ENCODE measurements at regions not wholly inside any gene's neighbourhood (a gene's known extent, or its start where the extent isn't known, plus 50 kb on each side); places are given as distances from the start of the nearest gene placed in this dataset.
"Not testable (repeated sequence)": the region's sequence is repeated elsewhere in the genome, so short reads cannot be mapped to it uniquely, and the experiment has no call there.

DNA sequence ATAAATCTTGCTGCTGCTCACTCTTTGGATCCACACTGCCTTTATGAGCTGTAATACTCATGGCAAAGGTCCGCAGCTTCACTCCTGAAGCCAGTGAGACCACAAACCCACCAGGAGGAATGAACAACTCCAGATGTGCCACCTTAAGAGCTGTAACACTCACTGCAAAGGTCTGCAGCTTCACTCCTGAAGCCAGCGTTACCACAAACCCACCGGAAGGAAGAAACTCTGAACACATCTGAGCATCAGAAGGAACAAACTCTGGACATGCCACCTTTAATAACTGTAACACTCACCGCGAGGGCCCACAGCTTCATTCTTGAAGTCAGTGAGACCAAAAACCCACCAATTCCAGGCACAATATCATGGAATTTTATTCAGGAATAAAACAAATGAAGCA lies 1635.9 kb upstream of the SLC39A10 start:
- DNase-seq: not testable (repeated sequence)

DNA sequence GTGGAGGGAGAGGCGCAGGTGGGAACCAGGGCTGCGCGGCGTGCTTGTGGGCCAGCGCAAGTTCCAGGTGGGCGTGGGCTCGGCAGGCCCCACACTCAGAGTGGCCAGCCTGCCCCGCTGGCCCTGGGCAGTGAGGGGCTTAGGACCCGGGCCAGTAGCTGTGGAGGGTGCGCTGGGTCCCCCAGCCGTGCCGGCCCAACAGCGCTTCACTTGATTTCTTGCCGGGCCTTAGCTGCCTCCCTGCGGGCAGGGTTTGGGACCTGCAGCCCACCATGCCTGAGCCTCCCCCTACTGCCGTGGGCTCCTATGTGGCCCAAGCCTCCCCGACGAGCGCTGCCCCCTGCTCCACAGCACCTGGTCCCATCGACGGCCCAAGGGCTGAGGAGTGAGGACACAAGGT lies 1636.9 kb upstream of the SLC39A10 start:
- no peak for DNase-seq

DNA sequence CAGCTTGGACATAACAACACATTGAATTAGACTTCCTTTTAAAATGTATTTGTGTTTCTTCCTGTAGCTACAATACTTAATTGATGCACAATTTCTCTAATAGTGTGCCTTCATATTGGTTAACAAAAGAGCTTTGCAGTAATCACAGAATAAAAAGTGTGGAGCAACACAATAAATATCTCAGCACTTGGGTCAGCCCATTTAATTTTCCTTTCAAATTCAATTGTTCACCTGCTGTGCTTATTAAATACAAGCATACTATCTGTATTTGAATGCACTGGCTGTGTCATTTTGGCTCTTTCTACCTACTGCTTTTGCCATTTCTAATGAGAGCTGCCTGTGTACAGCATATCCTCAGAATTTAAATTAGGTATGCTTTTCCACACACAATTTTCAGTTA lies 1641.3 kb upstream of the SLC39A10 start:
- no peak for DNase-seq

DNA sequence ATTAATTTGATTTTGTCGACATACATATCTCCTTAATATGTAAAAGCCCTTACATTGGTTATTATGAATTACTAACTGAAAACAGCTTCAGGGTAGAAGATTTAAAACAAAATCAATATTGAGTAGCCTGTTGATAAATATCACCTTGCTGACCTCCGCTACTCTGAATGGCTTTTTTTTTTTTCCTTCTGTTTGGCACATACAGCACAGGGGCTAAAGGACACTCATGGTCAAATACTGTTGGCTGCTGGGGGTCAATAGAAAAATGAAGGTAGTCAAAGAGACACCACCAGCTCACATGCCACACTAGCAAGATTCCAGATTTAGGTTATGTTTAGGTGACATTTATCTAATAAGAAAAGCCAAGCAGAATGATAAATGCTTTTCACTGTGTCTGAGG lies 1642.4 kb upstream of the SLC39A10 start:
- DNase-seq: no peak

DNA sequence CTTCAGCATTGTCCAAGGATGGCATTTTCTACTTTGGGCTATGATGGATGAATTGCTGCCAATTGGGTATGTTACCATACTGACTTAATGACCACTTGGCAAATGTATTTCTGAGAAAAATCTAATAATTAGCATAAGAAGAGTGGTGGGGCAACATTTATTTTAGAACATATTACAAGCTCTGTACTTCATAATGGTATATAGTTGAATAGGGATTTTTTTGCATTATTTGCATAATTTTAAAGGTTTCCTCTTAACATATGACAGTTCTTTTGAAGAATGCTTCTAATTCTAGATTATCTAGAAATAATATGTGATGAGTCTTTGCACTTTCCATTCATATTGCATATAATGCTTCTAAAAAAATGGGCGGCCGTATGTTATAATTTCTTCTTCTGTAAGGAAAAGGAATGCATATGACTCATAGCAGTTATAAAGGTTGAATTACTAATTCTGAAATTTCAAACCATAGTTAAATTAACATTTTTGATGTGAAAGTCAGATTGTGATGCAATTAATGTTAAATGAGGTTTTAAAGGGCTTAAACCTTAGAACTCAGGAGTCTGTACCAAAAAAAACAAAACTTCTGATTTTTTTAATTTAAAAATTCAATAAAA lies 1652.3 kb upstream of the SLC39A10 start:
- DNase-seq: no peak

DNA sequence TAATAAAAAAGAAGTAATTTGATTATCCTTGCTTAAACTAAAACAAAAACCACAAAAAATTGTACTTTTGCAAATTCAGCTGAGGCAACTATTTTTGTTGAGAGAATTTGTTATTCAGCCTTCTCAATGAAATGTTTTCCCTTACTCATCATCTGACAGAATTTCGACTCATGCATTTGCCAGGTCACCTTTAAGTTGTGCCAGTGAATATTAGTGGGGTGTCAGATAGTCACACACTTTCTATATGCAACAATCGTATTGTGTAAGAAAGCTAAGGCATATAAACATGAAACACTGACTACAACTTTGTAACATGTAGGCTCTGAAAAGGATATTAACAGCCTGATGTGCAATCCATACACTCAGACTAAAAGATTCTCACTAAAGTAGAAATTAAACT lies 1653.1 kb upstream of the SLC39A10 start:
- no peak for DNase-seq

DNA sequence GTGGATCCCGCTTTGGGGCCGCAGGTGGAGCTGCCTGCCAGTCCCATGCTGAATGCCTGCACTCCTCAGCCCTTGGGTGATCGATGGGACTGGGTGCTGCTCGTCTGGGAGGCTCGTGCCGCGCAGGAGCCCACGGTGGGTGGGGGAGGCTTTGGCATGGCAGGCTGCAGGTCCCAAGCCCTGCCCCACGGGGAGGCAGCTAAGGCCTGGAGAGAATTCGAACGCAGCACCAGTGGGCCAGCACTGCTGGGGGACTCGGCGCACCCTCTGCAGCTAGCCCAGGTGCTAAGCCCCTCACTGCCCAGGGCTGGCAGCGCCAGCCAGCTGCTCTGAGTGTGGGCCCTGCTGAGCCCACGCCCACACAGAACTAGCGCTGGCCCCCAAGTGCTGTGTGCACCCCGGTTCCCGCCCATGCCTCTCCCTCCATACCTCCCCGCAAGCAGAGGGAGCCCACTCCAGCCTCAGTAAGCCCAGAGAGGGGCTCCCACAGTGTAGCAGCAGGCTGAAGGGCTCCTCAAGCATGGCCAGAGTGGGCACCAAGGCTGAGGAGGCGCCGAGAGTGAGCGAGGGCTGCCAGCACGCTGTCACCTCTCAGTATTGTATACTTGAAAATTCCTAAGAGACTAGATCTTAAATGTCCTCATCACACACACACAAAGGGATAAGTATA lies 1654.2 kb upstream of the SLC39A10 start:
- DNase-seq: no peak

DNA sequence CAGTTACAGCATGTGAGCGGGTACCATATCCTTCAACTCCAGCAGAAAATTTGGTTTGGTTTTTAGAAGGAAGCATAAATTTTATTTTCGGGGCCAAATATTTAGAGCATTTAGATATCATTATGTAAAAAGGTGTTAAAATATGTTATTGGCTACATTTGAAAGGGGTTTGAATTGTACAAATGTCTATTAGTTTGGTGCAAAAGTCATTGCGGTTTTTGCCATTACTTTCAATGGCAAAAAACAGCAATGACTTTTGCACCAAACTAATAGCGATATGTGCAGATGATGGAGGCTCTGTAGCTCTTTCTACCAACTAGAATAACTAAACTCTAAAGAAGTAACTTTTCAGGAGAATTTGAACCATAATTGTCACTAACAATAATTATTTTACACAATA lies 1666.2 kb upstream of the SLC39A10 start:
- DNase-seq: no peak

DNA sequence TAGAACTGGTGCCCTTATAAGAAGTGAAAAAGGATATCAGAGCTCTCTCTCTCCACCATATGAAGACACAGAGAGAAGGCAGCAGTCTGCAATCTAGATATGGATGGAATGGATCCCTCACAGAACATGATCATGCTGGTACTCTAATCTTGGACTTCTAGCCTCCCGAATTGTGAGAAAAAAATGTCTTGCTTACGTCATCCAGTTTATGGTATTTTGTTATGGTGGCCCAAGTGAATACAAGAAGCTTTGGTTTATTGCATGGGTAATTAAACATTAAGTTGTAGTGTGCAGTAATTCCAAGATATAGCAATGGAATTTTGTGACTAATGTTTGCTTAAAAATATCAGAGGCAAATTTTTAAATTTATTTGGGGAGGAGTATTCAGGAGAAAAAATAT lies 1667.4 kb upstream of the SLC39A10 start:
- DNase-seq: no peak

DNA sequence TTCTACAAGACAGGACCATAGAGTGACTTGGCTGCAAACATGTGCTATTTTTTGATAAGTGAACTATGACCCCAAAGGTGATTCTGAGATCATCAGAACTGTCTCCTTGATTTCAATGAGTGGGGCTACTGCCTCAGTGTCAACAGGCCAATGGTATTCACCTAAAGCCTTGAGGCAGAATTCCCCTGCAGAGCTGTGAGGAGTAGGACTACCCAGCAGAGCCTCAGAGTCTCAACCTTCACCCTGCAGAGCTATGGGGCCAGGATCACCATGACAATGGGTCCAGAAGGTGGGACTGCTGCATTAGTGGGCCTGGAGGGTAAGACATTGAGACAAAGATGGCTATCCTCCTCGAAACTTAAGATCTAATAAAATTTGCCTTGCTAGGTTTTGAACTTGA lies 1668.2 kb upstream of the SLC39A10 start:
- no peak for DNase-seq

DNA sequence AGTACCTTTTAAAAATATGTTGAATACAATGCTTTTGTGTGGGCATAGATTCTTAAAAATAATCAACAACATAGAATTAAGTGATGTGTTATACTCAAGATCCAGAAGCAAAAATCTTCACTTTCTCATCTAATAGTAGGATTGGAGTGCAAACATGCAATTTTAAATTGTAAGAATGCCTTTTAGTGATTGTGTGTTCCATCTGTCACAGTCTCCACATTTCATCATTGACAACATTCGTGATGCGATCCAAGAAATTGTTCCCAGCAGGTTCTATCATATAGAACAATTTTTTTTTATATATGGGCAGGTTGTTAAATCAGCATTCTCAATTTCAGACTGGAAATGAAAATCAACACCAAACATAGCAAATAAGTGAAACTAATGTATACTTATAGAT lies 1671.8 kb upstream of the SLC39A10 start:
- DNase-seq: no peak

DNA sequence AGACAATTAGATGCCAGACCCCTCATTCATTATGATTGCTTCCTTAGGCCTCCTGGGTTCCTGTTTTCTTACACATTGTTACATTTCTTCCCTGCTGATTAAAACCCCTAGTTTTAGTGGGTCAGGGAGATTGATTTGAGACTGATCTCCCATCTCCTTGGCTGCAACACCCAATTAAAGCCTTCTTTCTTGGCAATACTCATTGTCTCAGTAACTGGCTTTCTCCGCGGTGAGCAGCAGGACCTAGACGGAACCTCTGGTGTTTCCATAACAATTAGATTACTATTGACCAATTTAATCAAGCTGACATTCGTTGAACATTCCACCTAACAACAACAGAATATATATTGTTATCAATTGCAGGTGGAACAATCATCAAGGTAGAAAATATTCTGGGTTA lies 1676.4 kb upstream of the SLC39A10 start:
- no peak for DNase-seq

DNA sequence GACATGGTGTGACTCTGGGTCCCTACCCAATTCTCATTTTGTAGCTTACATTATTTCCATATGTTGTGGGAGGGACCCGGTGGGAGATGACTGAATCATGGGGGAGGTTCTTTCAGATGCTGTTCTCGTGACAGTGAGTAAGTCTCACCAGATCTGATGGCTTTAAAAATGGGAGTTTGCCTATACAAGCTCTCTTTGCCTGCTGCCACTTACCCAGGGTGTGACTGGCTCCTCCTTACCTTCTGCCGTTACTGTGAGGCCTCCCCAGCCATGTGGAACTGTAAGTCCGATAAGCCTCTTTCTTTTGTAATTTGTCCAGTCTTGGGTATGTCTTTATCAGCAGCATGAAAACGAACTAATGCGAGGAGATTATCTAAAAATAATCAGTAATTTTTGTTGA lies 1683.2 kb upstream of the SLC39A10 start:
- DNase-seq: no peak

DNA sequence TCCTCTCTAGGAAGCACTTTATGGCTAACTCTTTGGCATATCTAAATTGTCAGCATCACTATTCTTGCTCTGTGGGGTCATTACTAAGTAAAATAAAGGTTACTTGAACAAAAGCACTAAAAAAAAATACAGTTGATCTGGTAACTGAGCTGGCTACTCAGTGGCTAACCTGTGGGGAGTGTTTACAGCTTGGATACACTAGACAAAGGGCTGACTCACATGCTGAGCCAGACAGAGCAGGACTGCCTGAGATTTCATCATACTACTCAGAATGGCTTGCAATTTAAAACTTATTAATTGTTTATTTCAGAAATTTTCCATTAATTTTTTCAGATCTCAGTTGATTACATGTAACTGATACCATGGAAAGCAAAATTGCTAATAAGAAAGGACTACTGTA lies 1690.4 kb upstream of the SLC39A10 start:
- DNase-seq: no peak

DNA sequence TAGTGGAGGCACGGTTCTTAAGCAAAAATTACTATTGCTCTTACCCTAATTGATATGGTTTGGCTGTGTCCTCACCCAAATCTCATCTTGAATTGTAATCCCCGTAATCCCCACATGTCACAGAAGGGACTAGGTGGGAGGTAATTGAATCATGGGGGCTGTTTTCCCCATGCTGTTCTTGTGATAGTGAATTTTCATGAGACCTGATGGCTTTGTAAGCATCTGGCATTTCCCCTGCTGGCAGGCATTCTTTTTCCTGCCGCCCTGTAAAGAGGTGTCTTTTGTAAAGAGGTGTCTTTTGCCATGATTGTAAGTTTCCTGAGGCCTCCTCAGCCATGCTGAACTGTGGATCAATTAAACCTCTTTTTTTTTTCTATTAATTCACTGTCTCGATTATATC lies 1691.8 kb upstream of the SLC39A10 start:
- DNase-seq: no peak

DNA sequence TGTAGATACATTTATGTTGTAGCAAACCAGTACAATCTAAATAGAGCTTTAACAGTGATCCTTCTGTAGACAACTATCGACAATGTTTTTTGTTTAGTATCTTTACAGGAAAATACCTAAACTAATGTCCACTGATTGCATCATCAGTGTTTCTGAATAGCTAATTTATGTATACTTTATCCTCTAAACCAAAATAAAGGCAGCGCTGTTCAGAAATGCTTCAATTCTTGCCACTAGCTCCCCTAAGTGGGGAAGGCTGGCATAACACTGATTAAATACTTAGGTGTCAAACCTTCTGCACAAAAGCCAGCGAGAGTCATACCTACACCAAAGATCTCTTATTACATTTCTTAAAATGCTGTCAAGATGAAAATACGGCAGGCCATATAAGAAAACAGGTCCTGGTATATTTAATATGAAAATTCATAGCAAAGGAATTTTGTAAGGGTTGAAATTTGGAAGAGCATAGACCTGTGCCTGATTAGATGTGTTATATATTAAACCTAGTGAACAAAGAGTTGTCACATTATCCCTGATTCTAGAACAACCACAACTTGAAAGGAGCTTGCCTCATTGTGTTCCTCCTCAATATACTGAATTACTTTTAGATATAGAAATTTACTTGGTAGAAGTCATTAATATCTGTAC lies 1693.4 kb upstream of the SLC39A10 start:
- no peak for DNase-seq

DNA sequence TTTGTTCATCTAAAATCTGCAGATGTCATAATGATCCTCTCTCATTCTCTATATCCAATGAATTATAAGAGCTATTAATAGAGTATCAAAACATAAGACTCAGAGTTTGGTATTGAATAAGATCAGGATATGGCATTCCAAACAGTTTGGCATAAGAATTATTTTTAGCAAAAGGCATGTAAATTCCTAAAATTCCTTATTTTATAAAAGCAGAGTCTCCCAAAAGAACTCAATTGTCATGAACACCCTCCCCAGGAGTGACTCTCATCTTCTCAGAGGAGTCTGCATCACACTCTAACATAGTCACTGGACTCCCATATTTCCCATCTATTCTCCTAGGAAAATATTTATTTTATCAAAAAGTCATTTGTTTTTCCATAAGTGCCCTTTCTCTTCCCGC lies 1710.2 kb upstream of the SLC39A10 start:
- no peak for DNase-seq

DNA sequence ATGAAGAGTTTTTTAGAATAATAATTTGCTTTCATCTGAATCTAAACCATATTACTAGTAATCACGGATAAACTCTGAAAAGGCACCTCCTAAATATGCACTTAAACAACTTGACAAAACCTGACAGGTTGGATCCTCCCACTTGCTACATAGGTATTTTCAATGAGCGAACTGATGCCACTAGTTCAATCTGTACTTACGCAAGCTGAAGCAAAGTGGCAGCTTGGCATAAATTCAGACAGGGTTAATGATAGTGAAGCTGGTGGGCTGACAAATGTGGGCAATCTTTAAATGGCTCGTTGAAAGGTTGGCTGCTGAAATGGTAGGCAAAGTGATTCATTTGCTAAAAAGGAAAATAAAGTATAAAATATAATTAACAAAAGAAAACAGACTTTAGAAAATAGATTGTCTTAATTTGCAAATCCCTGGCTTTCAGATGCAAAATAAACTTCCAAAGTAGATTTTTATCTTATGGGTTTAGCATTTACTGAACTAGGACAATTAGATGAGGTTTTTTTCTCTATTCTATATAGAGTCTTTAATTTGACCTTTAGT lies 1713.5 kb upstream of the SLC39A10 start:
- no peak for DNase-seq

DNA sequence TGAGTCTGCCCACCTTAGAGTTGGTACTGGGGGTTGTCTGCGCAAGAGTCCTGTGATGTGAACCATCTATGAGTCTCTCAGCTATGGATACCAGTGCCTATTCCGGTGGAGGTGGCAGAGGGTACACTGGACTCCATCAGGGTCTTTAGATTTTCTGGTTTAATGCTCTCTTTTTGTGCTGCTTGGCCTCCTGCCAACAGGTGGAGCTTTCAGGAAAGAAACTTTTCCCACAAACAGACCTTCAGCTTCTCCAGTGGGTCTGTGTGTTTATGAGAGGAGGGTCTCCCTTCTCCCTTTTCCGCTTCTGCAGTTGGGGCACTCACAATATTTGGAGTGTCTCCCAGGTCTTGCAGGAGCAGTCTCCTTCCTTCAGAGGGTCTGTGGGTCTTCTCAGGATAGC lies 1721.9 kb upstream of the SLC39A10 start:
- DNase-seq: no peak

DNA sequence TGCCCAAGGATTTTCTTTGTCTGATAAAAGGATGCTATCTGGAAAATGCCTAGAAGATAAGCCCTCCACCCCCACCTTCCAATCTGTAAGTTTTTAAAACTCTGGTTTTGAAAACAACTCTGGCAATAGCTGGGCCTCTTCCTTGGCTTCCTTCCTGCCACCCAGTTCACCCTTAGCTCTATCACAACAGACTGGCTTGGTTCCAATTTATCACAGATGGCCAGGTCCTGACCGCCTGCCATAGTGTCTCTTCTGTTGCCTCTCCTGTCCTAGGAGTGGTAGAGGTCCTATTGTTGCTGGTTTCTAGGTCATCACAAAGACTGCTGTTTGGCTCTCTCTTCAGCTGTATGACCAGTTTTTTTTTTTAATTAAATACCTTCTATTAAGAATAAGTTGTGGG lies 1727.9 kb upstream of the SLC39A10 start:
- no peak for DNase-seq

DNA sequence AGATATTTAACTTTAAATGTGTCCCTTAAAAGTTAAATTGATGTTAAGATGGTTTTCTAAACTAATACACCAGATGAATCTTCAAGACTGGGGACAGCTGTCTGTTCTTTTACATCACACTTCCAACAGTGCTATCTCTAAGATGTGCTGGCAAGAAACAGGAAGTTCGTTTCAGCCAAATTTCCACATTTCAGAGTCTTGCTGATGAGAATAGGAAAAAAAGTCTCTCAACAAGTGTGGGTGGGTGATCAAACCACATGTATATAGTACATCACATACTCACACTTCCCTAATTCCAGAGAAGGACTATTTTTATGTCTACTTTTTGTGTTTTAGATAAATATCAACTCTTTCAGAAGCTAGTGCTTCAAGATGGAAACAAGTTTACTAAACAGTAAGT lies 1712.8 kb upstream of the TMEFF2 start:
- no peak for DNase-seq

DNA sequence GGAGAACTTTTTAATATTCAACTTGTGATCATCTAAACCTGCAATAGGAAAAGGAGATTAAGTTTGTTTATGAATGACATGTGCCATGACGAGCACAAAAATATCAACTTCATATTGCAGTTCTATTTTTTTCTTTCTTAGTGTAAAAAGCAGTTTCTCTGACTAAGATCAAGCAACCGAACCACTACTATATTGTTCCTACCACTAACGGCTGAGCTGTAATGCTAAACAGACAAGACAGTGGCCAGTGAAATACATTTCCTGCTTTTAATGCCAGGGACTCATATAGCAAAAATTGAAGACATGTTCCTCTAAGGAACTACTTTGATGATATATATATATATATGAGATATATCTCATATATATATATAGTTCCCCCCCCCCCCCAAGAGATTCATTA lies 1705.6 kb upstream of the TMEFF2 start:
- no peak for DNase-seq

DNA sequence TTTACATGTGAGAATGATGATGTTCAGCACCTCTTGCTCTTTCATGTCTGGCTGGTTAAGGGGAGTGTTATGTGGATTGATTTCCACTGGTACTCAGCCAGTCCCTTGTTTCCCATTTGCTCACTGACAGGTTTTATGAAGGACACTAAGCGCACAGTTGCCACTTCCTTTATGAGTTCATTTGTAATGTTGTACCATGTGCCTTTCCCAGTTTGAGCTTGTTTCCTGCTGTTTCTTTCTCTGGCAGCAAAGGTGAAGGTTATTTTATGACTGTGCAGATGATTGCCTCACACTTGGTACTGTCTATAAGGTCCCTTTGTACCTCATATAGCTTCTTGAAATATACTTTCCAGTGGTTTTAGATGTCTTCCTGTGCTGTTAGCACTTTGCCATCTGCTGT lies 1700.5 kb upstream of the TMEFF2 start:
- no peak for DNase-seq

DNA sequence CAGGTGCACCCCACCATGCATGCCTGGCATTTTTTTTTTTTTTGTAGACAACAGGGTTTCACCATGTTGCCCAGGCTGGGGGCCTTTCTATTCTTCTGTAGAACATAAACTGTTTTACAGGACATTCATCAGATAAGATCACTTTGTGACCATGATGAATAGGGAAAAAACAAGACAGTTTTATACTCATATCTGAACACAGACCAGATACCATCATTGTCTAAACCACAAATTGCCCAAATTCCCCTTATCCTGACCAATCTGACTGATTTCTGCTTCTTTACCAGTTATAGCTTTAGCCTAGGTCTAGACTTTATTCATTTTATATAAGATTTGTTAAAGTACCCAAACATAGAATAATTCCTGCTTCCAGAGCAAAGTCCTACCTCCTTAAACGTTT lies 1699.3 kb upstream of the TMEFF2 start:
- no peak for DNase-seq

Data from effector CD4-positive, alpha-beta T cell (primary cell).